ENCODE measurements at regions not wholly inside any gene's neighbourhood (a gene's known extent, or its start where the extent isn't known, plus 50 kb on each side); places are given as distances from the start of the nearest gene placed in this dataset.
"Not testable (repeated sequence)": the region's sequence is repeated elsewhere in the genome, so short reads cannot be mapped to it uniquely, and the experiment has no call there.

DNA sequence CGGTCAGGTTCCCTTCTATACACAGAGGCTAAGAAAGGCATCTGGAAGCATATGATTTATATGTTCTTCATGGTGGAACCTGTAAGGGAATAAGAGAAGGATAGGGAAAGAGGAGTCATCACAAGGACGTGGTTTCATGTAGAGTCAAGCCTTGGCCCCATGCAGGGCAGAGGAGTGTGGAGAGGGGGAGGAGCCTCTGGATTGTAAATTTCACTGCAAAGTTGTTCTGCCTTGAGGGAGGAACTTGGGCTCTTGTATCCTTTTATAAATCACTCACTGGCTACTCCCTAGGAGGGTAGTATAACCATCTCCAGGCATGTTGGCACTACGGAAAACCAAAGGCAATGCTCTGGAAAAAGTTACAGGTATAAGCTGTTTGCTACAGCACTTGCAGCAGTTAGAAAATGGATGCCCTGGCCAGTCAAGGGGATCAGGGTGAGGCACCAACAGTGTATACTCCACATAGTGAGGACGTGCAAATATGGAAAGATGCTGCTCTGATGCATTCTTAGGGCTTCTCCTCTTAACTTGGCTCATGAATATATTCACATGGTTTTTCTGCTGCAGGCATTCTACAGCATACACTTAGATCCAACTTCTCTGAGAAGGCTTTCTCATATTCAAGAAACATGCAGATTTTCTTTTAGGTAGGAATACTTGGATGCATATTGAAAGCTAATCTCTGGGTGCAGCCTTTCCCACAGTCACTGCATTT lies 60.3 kb upstream of the ZNF81 start:
- peaks cover 2% of the 10 kb centered on the region for H3K27me3 Mint-ChIP-seq (ENCODE audit: low read depth)
- peaks cover 2% of the 10 kb centered on the region for H3K9me3 Mint-ChIP-seq
- no peak for DNase-seq (ENCODE audit: low spot score)
- no peak overlapping the region for H3K4me3 Mint-ChIP-seq
- no peaks in the 10 kb centered on the region for H3K36me3 Mint-ChIP-seq (ENCODE audit: low read depth)
- no peaks in the 10 kb centered on the region for H3K4me1 Mint-ChIP-seq (ENCODE audit: low read depth)
- no peak overlapping the region for H3K27ac Mint-ChIP-seq

DNA sequence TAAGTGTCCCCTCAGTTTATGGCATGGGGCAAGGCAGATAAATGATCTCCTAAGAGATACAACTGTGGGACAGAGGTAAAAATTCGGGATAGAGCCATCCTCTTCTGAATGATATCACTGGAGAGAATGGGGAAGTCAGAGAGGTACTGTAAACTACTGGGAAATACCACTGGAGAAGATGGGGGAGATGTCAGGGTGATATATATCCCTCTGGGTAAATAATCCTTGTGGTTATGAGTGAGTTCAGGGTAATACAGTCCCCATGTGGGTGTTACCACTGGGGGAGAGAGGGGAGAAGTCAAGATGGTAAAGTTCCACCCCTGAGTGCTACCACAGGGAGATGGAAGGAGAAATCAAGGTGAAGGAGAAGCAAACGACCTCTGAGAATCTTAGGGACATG lies 63.9 kb upstream of the ZNF81 start:
- peaks cover 2% of the 10 kb centered on the region for H3K27me3 Mint-ChIP-seq (ENCODE audit: low read depth)
- DNase-seq (ENCODE audit: low spot score), result no peak
- H3K4me3 Mint-ChIP-seq, result no peak overlapping the region
- peaks cover 10% of the 10 kb centered on the region for H3K9me3 Mint-ChIP-seq
- H3K4me1 Mint-ChIP-seq (ENCODE audit: low read depth), result no peaks in the 10 kb centered on the region
- no peaks in the 10 kb centered on the region for H3K36me3 Mint-ChIP-seq (ENCODE audit: low read depth)
- H3K27ac Mint-ChIP-seq, result no peak overlapping the region

DNA sequence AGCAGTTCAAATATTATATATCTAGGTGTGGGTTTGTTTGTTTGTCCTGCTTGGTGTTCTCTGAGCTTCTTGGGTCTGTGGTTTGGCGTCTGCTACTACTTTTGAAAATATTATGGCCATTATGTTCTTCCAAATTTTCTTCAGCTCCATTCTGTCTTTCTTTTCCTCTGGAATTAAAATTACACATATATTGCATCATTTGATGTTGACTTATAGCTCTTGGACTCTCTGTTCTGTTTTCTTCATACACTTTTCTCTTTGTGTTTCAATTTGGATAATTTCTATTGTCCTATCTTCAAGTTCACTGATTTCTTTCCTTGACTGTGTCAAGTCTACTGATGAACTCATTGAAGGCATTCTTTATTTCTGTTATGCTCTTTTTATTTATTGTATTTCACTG lies 65.2 kb upstream of the ZNF81 start:
- H3K4me1 Mint-ChIP-seq (ENCODE audit: low read depth), result no peaks in the 10 kb centered on the region
- H3K27me3 Mint-ChIP-seq (ENCODE audit: low read depth), result peaks cover 2% of the 10 kb centered on the region
- peaks cover 10% of the 10 kb centered on the region for H3K9me3 Mint-ChIP-seq
- no peak overlapping the region for H3K27ac Mint-ChIP-seq
- H3K36me3 Mint-ChIP-seq (ENCODE audit: low read depth), result no peaks in the 10 kb centered on the region
- no peak for DNase-seq (ENCODE audit: low spot score)
- H3K4me3 Mint-ChIP-seq, result no peak overlapping the region

DNA sequence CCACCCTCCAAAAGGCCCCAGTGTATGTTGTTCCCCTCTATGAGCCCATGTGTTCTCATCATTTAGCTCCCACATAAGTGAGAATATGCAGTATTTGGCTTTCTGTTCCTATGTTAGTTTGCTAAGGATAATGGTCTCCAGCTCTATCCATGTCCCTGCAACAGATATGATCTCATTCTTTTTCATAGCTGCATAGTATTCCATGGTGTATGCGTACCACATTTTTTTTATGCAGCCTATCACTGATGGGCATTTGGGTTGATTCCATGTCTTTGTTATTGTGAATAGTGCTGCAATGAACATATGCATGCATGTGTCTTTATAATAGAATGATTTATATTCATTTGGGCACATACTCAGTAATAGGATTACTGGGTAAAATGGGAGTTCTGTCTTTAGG lies 73.9 kb upstream of the ZNF81 start:
- not testable (repeated sequence) for H3K4me3 Mint-ChIP-seq; H3K27me3 Mint-ChIP-seq (ENCODE audit: low read depth); DNase-seq (ENCODE audit: low spot score); H3K36me3 Mint-ChIP-seq (ENCODE audit: low read depth); H3K27ac Mint-ChIP-seq; H3K4me1 Mint-ChIP-seq (ENCODE audit: low read depth); H3K9me3 Mint-ChIP-seq

DNA sequence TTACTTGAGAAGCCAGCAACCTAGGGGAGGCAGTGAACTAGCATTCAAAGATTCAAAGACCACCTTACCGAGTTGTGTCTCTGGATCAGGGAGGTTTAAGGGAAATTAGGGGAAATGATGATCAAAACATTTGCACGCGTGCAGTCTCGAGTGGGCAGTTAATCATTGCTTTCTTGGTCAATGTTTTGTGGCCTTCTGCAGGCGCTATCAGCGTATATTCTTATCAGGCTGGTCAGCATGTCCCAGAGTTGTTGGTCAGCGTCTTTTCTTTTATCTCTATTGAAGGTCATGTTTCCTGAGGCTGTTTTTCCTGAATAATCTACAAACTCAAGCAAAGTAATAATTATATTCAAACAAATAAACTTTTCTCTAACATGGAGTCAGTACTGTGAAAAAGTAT lies 84.0 kb upstream of the ZNF81 start:
- H3K36me3 Mint-ChIP-seq (ENCODE audit: low read depth), result no peaks in the 10 kb centered on the region
- no peak overlapping the region for H3K27ac Mint-ChIP-seq
- H3K9me3 Mint-ChIP-seq, result no peaks in the 10 kb centered on the region
- peaks cover 5% of the 10 kb centered on the region for H3K4me1 Mint-ChIP-seq (ENCODE audit: low read depth)
- H3K4me3 Mint-ChIP-seq, result no peak overlapping the region
- DNase-seq (ENCODE audit: low spot score), result no peak
- H3K27me3 Mint-ChIP-seq (ENCODE audit: low read depth), result no peaks in the 10 kb centered on the region

DNA sequence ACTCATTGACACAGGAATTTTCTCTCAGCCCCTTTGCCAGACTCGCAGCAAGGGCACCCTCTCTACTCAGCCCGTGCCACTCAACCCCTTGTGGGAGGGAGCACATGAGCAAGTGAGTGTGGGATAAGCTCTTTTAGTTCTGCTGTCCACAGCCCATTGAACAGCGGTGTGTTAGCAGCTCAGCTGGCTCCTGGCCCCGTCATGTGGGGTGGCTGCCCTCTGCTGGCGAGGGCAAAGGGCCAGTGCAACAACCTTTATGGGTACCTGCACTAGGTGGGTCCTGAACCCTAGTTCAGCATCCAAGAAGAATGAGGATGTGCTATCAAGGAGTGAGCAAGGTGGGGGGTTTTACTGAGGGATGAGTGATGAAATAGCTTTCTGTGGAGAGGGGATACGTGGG lies 85.0 kb upstream of the ZNF81 start:
- Mint-ChIP-seq H3K4me3 (no peak overlapping the region), H3K9me3 (no peaks in the 10 kb centered on the region), H3K27ac (no peak overlapping the region), H3K4me1 (ENCODE audit: low read depth) (peaks cover 5% of the 10 kb centered on the region), H3K36me3 (ENCODE audit: low read depth) (no peaks in the 10 kb centered on the region), H3K27me3 (ENCODE audit: low read depth) (no peaks in the 10 kb centered on the region)
- DNase-seq (ENCODE audit: low spot score), result no peak

DNA sequence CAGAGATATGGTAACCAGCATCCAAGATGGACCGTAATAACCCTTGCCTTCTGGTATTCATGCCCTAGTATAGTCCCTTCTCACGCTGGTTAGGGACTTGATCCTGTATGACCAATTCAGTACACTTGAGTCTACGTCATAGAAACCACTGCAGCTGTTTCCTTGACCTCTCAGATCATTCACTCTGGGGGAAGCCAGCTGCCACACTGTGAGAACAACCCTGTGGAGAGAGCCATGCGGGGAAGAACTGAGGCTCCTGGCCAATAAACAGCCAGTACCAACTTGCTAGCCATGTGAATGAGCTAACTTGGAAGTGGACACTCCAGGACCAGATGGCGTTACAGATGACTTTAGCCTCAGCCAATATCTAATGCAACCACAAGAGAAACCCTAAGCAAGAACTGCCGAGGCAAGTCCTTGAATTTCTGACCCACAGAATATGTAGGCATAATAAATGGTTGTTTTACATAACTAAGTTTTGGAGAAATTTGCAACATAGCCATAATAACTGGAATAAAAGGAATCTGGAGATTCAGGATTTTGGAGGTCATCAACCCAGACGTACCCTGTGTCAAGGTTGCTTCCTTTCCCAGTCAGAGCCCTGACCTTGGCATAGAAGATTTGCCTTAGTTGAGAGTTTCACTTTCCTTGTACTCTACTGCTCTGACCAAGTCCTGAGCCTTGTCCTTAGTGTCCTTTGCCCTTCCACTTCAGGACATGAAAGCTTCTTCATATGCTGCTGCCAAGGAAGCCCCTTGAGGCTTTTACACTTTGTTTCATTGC lies 87.3 kb upstream of the ZNF81 start:
- no peak for DNase-seq (ENCODE audit: low spot score)
- no peak overlapping the region for H3K27ac Mint-ChIP-seq
- no peaks in the 10 kb centered on the region for H3K27me3 Mint-ChIP-seq (ENCODE audit: low read depth)
- no peaks in the 10 kb centered on the region for H3K36me3 Mint-ChIP-seq (ENCODE audit: low read depth)
- peaks cover 5% of the 10 kb centered on the region for H3K4me1 Mint-ChIP-seq (ENCODE audit: low read depth)
- no peaks in the 10 kb centered on the region for H3K9me3 Mint-ChIP-seq
- H3K4me3 Mint-ChIP-seq, result no peak overlapping the region

DNA sequence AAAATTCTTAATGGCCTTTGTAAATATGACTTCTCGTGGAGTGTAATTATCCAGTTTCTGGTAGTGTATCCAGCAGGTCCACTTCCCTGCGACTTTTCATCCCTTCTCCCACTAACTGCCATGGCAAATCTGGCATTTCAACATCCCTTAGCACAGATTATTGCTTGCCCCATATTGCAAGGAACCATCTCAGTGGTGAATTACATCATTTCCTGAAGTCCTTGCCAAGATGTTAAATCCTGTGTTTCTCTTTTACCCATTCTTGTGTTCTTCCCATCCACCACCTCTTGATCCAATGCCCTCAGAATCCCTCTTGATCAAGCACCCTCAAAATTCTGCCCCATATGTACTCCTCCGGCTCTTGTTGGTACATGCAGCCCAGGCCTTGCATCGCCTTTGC lies 88.1 kb upstream of the ZNF81 start:
- no peaks in the 10 kb centered on the region for H3K27me3 Mint-ChIP-seq (ENCODE audit: low read depth)
- DNase-seq (ENCODE audit: low spot score), result no peak
- H3K4me1 Mint-ChIP-seq (ENCODE audit: low read depth), result peaks cover 5% of the 10 kb centered on the region
- no peak overlapping the region for H3K27ac Mint-ChIP-seq
- H3K9me3 Mint-ChIP-seq, result no peaks in the 10 kb centered on the region
- no peaks in the 10 kb centered on the region for H3K36me3 Mint-ChIP-seq (ENCODE audit: low read depth)
- no peak overlapping the region for H3K4me3 Mint-ChIP-seq

DNA sequence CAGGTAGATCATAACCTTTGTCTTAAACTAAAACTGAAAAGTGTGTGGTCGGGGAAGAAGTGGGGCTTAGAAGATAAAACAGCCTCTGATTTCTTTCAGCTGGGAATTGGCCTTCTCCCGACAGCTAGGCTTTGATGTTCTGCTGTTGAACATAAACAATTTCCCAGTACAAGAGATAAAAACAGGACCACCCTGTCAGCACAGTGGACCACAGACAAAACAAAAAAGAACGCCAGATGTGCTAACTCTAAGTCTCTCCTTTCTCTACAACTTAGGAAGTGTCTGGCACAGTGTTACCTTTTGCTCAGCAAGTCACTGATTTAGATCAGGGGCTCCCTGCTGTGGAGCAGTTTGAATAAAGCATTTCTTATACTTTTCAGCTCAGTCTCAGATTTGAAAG lies 87.5 kb upstream of the UXT start:
- no peak overlapping the region for H3K27ac Mint-ChIP-seq
- H3K36me3 Mint-ChIP-seq (ENCODE audit: low read depth), result no peaks in the 10 kb centered on the region
- H3K27me3 Mint-ChIP-seq (ENCODE audit: low read depth), result no peaks in the 10 kb centered on the region
- H3K4me3 Mint-ChIP-seq, result no peak overlapping the region
- DNase-seq (ENCODE audit: low spot score), result no peak
- H3K4me1 Mint-ChIP-seq (ENCODE audit: low read depth), result peaks cover 5% of the 10 kb centered on the region
- no peaks in the 10 kb centered on the region for H3K9me3 Mint-ChIP-seq

DNA sequence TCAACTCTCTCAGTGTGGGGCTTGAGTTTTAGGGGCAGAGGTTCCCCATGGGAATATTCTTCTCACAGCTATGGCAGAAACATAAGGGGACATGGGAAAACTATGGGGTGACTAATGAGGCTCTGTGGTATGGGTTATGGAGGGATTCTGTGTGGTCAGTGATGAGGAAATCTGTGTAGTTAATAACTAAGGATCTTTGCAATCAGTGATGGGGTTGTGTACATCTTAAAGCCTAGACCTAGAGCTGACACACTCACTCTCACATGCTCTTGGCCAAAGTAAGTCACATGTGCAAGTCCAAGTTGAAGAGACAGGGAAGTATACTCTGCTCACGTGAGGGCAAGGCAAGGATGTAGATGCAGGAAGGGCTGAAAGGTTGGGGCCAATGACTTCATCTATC lies 86.4 kb upstream of the UXT start:
- H3K36me3 Mint-ChIP-seq (ENCODE audit: low read depth), result no peaks in the 10 kb centered on the region
- no peak overlapping the region for H3K4me3 Mint-ChIP-seq
- H3K4me1 Mint-ChIP-seq (ENCODE audit: low read depth), result peaks cover 5% of the 10 kb centered on the region
- H3K27ac Mint-ChIP-seq, result no peak overlapping the region
- no peaks in the 10 kb centered on the region for H3K9me3 Mint-ChIP-seq
- DNase-seq (ENCODE audit: low spot score), result no peak
- H3K27me3 Mint-ChIP-seq (ENCODE audit: low read depth), result no peaks in the 10 kb centered on the region

DNA sequence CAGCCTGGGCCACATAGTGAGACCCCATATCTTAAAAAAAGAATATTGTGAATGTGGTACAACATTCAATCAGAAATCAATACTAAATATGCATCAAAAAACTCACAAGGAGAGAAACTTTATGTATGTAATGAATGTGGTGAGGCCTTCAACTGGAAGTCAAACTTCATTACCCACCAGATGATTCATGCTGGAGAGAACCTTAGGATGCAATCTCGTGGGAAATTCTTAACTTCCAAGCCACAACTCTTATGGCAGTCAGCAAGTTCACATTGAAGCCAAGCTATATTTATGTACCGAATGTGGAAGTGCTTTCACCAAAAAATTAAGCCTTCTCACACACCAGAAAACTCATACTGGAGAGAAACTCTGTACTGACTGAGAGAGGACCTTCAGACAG lies 84.5 kb upstream of the UXT start:
- no peaks in the 10 kb centered on the region for H3K9me3 Mint-ChIP-seq
- H3K27ac Mint-ChIP-seq, result no peak overlapping the region
- H3K27me3 Mint-ChIP-seq (ENCODE audit: low read depth), result no peaks in the 10 kb centered on the region
- peaks cover under 1% of the 10 kb centered on the region for H3K4me1 Mint-ChIP-seq (ENCODE audit: low read depth)
- no peak for DNase-seq (ENCODE audit: low spot score)
- H3K4me3 Mint-ChIP-seq, result no peak overlapping the region
- H3K36me3 Mint-ChIP-seq (ENCODE audit: low read depth), result no peaks in the 10 kb centered on the region

DNA sequence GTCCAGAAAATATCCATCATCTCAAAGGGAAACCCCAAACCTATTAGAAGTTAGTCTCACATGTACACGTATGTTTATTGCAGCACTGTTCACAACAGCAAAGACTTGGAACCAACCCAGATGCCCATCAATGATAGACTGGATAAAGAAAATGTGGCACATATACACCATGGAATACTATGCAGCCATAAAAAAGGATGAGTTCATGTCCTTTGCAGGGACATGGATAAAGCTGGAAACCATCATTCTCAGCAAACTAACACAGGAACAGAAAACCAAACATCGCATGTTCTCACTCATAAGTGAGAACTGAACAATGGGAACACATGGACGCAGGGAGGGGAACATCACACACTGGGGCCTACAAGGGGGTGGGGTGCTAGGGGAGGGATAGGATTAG lies 79.9 kb upstream of the UXT start:
- H3K4me3 Mint-ChIP-seq; H3K27me3 Mint-ChIP-seq (ENCODE audit: low read depth); H3K36me3 Mint-ChIP-seq (ENCODE audit: low read depth); H3K27ac Mint-ChIP-seq; H3K4me1 Mint-ChIP-seq (ENCODE audit: low read depth); H3K9me3 Mint-ChIP-seq; DNase-seq (ENCODE audit: low spot score): not testable (repeated sequence)

DNA sequence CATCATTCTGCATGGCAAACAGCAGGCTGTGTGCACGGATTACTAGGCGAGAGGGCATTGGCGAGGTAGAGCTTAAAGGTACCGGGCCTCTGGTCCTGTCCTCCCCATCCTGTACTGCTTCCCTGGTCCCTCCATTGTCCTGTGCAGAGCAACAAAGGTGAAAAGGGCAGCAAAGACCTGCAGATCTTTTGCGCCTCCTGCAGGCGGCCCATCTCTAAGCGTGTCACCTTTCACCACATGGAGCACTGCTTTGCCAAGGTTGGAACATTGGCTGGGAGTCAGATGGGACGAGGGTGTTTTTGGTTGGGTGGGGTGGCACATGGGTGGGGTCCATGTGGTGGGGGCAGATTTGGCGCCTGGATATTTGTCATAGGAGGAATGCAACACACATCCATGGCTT lies 64.7 kb upstream of the UXT start:
- Mint-ChIP-seq H3K9me3 (no peaks in the 10 kb centered on the region), H3K27me3 (ENCODE audit: low read depth) (no peaks in the 10 kb centered on the region), H3K4me3 (no peak overlapping the region), H3K27ac (no peak overlapping the region), H3K36me3 (ENCODE audit: low read depth) (no peaks in the 10 kb centered on the region), H3K4me1 (ENCODE audit: low read depth) (no peaks in the 10 kb centered on the region)
- DNase-seq (ENCODE audit: low spot score), result peak; percentile 6

DNA sequence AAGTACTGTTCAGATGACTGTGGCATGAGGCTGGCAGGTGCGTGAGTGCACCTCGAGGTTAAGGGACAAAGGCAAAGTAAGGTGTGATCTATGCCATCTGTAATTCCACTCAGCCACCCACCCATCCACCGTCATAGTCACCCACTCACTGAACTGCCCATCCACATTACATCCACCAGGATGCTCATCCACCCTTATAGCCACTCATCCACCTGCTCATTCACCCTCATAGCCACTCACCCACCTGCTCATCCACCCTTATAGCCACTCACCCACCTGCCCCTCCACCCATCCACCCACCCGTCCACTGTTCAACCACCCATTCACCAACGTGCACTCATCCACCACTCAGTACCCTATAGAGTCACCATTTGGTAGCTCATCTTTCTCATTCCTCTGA lies 64.1 kb upstream of the UXT start:
- no peak overlapping the region for H3K27ac Mint-ChIP-seq
- H3K9me3 Mint-ChIP-seq, result no peaks in the 10 kb centered on the region
- no peaks in the 10 kb centered on the region for H3K4me1 Mint-ChIP-seq (ENCODE audit: low read depth)
- H3K27me3 Mint-ChIP-seq (ENCODE audit: low read depth), result no peaks in the 10 kb centered on the region
- H3K36me3 Mint-ChIP-seq (ENCODE audit: low read depth), result no peaks in the 10 kb centered on the region
- no peak for DNase-seq (ENCODE audit: low spot score)
- no peak overlapping the region for H3K4me3 Mint-ChIP-seq

DNA sequence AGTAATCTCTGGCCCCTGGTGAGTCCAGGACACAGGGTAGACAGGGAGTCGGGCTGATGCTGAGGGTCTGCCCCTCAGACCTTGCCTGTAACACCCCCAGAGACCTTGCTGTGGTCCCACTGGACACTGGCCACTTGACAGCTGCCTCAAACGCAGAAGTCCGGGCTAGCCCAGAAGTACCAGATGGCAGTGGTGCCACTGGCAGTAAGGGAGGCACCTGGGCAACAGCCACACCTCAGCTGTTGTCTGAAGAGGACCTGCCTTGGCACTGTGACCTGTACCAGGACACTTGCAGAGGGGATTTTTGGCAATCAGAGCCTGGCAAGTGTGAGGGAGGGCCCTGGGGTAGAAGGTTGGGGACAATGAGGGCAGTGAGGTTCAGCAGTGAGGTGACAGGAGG lies 63.3 kb upstream of the UXT start:
- no peak for DNase-seq (ENCODE audit: low spot score)
- Mint-ChIP-seq H3K4me3 (no peak overlapping the region), H3K9me3 (no peaks in the 10 kb centered on the region), H3K27ac (no peak overlapping the region), H3K27me3 (ENCODE audit: low read depth) (no peaks in the 10 kb centered on the region), H3K4me1 (ENCODE audit: low read depth) (no peaks in the 10 kb centered on the region), H3K36me3 (ENCODE audit: low read depth) (no peaks in the 10 kb centered on the region)
